GM23338 (cell line): ENCODE measurements at regions not wholly inside any gene's neighbourhood (a gene's known extent, or its start where the extent isn't known, plus 50 kb on each side); places are given as distances from the start of the nearest gene placed in this dataset.

Source experiments
- CTCF ChIP-seq, 2 experiments: fragments of 200-600 bp in 1 of 2; sonication (generic) in 1 of 2; conservative IDR thresholded peaks; 2 replicates each; pipeline versions ENCODE4 v1.5.1 to v1.6.1; 2016 to 2017; ENCODE audit warnings: antibody characterized with exemption in 2 of 2, low read depth in 2 of 2, mild to moderate bottlenecking in 2 of 2, moderate library complexity in 1 of 2
- EZH2 ChIP-seq: fragments of 200-600 bp; sonication (generic); IDR thresholded peaks from one replicate; pipeline ENCODE4 v1.8.0; 2017; ENCODE audit warnings: antibody characterized with exemption, mild to moderate bottlenecking, low read depth; ENCODE audit not compliant: unreplicated experiment
- ZNF462 ChIP-seq: fragments of 250-450 bp; sonication (Bioruptor Pico); IDR thresholded peaks from 2 replicates; pipeline ENCODE4 v1.5.0; 2020; ENCODE audit warnings: mild to moderate bottlenecking, moderate library complexity

GRCh38 chr12:85448548-85449139, 168.6 kb downstream of the ALX1 start:
- TF ChIP-seq ZNF462 (CRISPR knock-in tag) = no peak
- TF ChIP-seq CTCF (conservative IDR thresholded peaks at IDR 0.05; ENCODE audit: low read depth in 2 of 2) = peak; percentile 40 to 54; a peak in 3 of 4 replicates
- TF ChIP-seq EZH2 = no peak
